GM12875 (cell line): ENCODE measurements at regions not wholly inside any gene's neighbourhood (a gene's known extent, or its start where the extent isn't known, plus 50 kb on each side); places are given as distances from the start of the nearest gene placed in this dataset.

Experiments used
- H3K4me3 ChIP-seq: one replicate; pipeline ENCODE4 v1.5.1; 2011; ENCODE audit warnings: low read depth, low read length, control low read depth
- CTCF ChIP-seq: IDR thresholded peaks from 2 replicates; pipeline ENCODE4 v1.5.1; 2011; ENCODE audit warnings: low read depth, mild to moderate bottlenecking, control low read depth, inconsistent platforms, low read length, moderate library complexity, borderline replicate concordance; ENCODE audit not compliant: insufficient read depth

GRCh38 chr10:56035489-56035888 is 325.6 kb downstream of the ZWINT start:
- TF ChIP-seq CTCF: no peak
- no peak overlapping the region for H3K4me3 ChIP-seq

- no peak for TF ChIP-seq CTCF
- H3K4me3 ChIP-seq: no peak overlapping the region
Measured at GRCh38 chr10:56028298-56029132, 332.5 kb downstream of the ZWINT start.

- no peak for TF ChIP-seq CTCF
- no peak overlapping the region for H3K4me3 ChIP-seq
Measured at GRCh38 chr10:56012101-56012500, 349.0 kb downstream of the ZWINT start.

GRCh38 chr10:56003555-56003954 is 357.5 kb downstream of the ZWINT start:
- H3K4me3 ChIP-seq: no peak overlapping the region
- no peak for TF ChIP-seq CTCF

GRCh38 chr10:55989188-55989587 is 371.9 kb downstream of the ZWINT start:
- H3K4me3 ChIP-seq: no peak overlapping the region
- no peak for TF ChIP-seq CTCF

GRCh38 chr10:55979203-55979602 is 381.9 kb downstream of the ZWINT start:
- no peak overlapping the region for H3K4me3 ChIP-seq
- TF ChIP-seq CTCF: no peak

GRCh38 chr10:55966101-55966500 is 395.0 kb downstream of the ZWINT start:
- no peak overlapping the region for H3K4me3 ChIP-seq
- no peak for TF ChIP-seq CTCF
